GM23248 (cell line): ENCODE measurements at regions not wholly inside any gene's neighbourhood (a gene's known extent, or its start where the extent isn't known, plus 50 kb on each side); places are given as distances from the start of the nearest gene placed in this dataset.

Experiments used
- EZH2 ChIP-seq: fragments of 200-600 bp; sonication (generic); IDR thresholded peaks from 2 replicates; pipeline ENCODE4 v1.6.1; 2018; ENCODE audit warnings: antibody characterized with exemption, mild to moderate bottlenecking; ENCODE audit not compliant: insufficient read depth, poor library complexity, severe bottlenecking
- EZH2phosphoT487 ChIP-seq: fragments of 200-600 bp; sonication (generic); IDR thresholded peaks from 2 replicates; pipeline ENCODE4 v1.6.1; 2018; ENCODE audit warnings: antibody characterized with exemption, moderate library complexity, mild to moderate bottlenecking, low read depth; ENCODE audit not compliant: insufficient read depth

GRCh38 chr12:67151886-67152285 lies 117.3 kb upstream of the CAND1 start:
- TF ChIP-seq EZH2 (no peak), EZH2phosphoT487 (no peak)
